ENCODE measurements at regions not wholly inside any gene's neighbourhood (a gene's known extent, or its start where the extent isn't known, plus 50 kb on each side); places are given as distances from the start of the nearest gene placed in this dataset.
"Not testable (repeated sequence)": the region's sequence is repeated elsewhere in the genome, so short reads cannot be mapped to it uniquely, and the experiment has no call there.

- DNase-seq (no peak), ATAC-seq (no peak)
- H3K4me1 ChIP-seq: peaks cover 0 to 9% (median 0%) of the 10 kb centered on the region in 12 donors
- WGBS, 4 donors: 61 to 69% (median 62%) methylated on average over 4 of the region's 4 CpGs
- H3K36me3 ChIP-seq: no peaks in the 10 kb centered on the region
- no peak overlapping the region for H3K4me3 ChIP-seq
- peaks cover 0 to 13% (median 1%) of the 10 kb centered on the region in 12 donors for H3K9me3 ChIP-seq
- intact Hi-C loops (cut with DNase I): no loop called here
- no peaks in the 10 kb centered on the region for H3K27me3 ChIP-seq
- H3K27ac ChIP-seq: no peak overlapping the region
- TF ChIP-seq CTCF (IDR thresholded peaks at IDR 0.05): no peak
- TF ChIP-seq POLR2A (IDR thresholded peaks at IDR 0.05): no peak
These were observed 945.5 kb downstream of the TTLL7 start for GRCh38 chr1:83053446-83053845.

DNA sequence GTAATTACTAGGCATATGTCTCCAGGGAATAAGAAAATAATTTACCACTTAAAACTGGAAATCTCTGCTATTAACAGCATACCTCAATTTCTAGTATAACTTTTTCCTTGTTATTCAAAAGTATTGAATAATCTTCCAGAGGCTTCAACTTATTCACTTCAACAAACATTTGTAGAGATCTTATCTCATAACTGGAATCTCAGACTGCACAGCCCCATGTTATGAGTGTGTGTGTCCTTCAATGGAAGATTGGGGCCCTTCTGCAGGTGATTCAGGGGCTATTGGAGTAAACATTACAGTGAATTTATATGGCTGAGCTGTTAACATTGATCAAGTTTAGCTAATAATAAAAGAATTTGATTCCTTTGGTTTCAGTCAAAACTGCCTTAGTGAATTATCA is 946.1 kb downstream of the TTLL7 start:
- Histone ChIP-seq H3K4me1 (peaks cover 0 to 9% (median 0%) of the 10 kb centered on the region in 12 donors), H3K9me3 (peaks cover 0 to 13% (median 1%) of the 10 kb centered on the region in 12 donors), H3K4me3 (no peak overlapping the region), H3K27me3 (no peaks in the 10 kb centered on the region), H3K27ac (no peak overlapping the region), H3K36me3 (no peaks in the 10 kb centered on the region)
- ATAC-seq (no peak), DNase-seq (no peak)
- intact Hi-C loops (cut with DNase I): no loop called here
- TF ChIP-seq POLR2A (IDR thresholded peaks at IDR 0.05) (no peak), CTCF (IDR thresholded peaks at IDR 0.05) (no peak)

DNA sequence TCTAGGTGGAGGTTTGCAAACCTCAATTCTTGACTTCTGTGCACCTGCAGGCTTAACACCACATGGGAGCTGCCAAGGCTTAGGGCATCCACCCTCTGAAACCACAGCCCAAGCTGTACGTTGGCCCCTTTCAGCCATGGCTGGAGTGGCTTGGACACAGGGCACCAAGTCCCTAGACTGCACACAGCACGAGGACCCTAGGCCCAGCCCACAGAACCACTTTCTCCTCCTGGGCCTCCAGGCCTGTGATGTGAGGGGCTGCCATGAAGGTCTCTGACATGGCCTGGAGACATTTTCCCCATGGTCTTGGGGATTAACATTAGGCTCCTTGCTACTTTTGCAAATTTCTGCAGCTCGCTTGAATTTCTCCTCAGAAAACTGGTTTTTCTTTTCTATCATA is 947.9 kb downstream of the TTLL7 start:
- intact Hi-C loops (cut with DNase I); H3K4me3 ChIP-seq; H3K27ac ChIP-seq; H3K4me1 ChIP-seq; H3K27me3 ChIP-seq; ATAC-seq; DNase-seq; H3K36me3 ChIP-seq: not testable (repeated sequence)
- peaks cover 0 to 13% (median 1%) of the 10 kb centered on the region in 12 donors for H3K9me3 ChIP-seq
- 94 to 100% (median 97%) methylated on average over 3 of the region's 3 CpGs for WGBS, 4 donors

DNA sequence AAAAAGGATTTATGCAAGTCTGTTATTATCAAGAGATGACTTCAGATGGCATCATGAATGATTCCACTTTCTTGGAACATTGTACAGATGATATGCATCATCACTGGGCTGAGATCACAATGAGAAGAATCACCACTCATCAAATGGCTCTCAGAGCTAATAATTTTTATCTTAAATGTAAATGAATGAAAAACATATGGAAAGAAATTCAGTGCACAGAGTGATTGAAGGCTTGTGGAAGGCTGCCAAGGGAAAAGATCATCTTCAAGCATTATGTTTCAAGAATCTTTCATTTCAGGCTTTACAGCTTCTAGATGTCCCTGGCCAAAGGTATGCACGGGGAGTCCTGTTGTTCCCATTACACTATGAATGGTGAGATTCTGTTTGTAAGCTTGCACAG is 955.7 kb downstream of the TTLL7 start:
- no peak overlapping the region for H3K4me3 ChIP-seq
- TF ChIP-seq POLR2A (IDR thresholded peaks at IDR 0.05) (no peak), CTCF (IDR thresholded peaks at IDR 0.05) (no peak)
- intact Hi-C loops (cut with DNase I): no loop called here
- peaks cover 0 to 5% (median 0%) of the 10 kb centered on the region in 12 donors for H3K9me3 ChIP-seq
- H3K4me1 ChIP-seq: no peaks in the 10 kb centered on the region
- no peaks in the 10 kb centered on the region for H3K27me3 ChIP-seq
- H3K36me3 ChIP-seq: no peaks in the 10 kb centered on the region
- ATAC-seq (no peak), DNase-seq (no peak)
- H3K27ac ChIP-seq: no peak overlapping the region
- 75 to 92% (median 79%) methylated on average over 1 of the region's 1 CpG for WGBS, 4 donors

GRCh38 chr1:83039091-83039490 is 959.8 kb downstream of the TTLL7 start:
- H3K36me3 ChIP-seq; H3K4me3 ChIP-seq; DNase-seq; ATAC-seq; H3K4me1 ChIP-seq; intact Hi-C loops (cut with DNase I); H3K27me3 ChIP-seq; H3K27ac ChIP-seq: not testable (repeated sequence)
- 88 to 98% (median 94%) methylated on average over 6 of the region's 6 CpGs for WGBS, 4 donors
- H3K9me3 ChIP-seq: peaks cover 0 to 19% (median 0%) of the 10 kb centered on the region in 12 donors
